Coronary artery (tissue), 2 donors: ENCODE measurements at regions not wholly inside any gene's neighbourhood (a gene's known extent, or its start where the extent isn't known, plus 50 kb on each side); places are given as distances from the start of the nearest gene placed in this dataset.
"Not testable (repeated sequence)": the region's sequence is repeated elsewhere in the genome, so short reads cannot be mapped to it uniquely, and the experiment has no call there.

Experiments used
- DNase-seq: peaks from one replicate; pipeline ENCODE4 v3.0.0-alpha.2; 2017; ENCODE audit warnings: low spot score
- H3K27ac ChIP-seq, 2 donors: fragments of 200-600 bp; sonication (generic); one replicate each; pipeline ENCODE4 v1.5.1; 2016 to 2019
- H3K4me3 ChIP-seq: fragments of 200-600 bp; sonication (generic); 2 replicates; pipeline ENCODE4 v1.5.1; 2016; ENCODE audit warnings: mild to moderate bottlenecking, moderate library complexity
- TF ChIP-seq, protein P1 (sequence below): fragments of 200-600 bp; sonication (generic); IDR thresholded peaks from one replicate; pipeline ENCODE4 v1.5.1; 2019; ENCODE audit warnings: antibody characterized with exemption

DNA sequence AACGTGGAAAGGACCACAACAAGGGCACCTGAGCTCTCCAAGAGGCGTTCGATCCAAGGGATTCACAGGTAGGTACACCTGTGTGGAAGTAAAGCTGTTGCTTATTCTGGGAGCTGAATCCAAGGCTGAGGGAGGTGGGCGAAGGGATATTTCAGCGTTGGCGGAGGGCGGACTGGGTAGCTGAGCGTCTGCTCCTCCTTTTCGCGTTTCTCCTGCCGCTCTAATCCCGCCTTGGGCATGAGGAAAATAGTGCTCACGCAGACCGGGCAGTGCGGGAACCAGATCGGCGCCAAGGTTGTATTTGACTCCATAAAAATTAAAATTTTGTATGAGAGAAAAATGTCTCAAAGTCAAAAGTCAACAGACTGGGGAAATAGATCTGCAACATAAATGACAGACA is 3966.2 kb upstream of the OR11H1 start:
- H3K27ac ChIP-seq, H3K4me3 ChIP-seq, DNase-seq: not testable (repeated sequence)

DNA sequence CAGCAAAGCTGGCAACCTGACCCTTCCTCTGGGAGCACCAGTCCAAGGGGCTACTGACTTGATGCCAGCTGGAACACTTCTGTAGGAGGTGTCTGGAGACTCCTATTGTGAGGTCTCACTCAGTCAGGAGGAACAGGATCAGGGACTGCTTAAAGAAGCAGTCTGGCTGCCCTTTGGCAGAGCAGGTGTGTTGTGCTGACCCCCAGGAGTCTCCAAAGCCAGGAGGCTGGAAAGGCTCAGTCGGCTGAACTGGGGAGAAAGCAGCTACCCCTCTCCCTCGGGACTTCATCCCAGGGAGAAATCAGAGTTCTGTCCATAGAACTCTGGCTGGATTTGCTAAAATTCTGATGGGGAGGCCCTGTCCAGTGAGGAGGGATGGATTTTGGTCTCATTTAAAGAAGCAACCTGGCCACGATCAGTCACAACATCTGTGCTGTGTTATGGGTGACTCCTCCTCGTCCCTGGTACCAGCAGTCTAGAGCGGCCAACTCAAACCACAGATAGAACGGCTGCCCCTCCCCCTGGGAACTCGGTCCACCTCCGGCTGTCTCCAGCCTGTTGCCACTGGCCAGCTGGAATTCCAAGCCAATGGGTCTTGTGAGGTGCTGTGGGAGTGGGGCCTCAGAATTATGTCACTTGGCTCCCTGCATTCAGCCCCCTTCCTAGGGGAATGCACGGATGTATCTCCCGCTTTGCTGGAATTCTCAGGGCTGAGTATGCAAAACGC is 3959.0 kb upstream of the OR11H1 start:
- DNase-seq, H3K4me3 ChIP-seq, H3K27ac ChIP-seq: not testable (repeated sequence)

DNA sequence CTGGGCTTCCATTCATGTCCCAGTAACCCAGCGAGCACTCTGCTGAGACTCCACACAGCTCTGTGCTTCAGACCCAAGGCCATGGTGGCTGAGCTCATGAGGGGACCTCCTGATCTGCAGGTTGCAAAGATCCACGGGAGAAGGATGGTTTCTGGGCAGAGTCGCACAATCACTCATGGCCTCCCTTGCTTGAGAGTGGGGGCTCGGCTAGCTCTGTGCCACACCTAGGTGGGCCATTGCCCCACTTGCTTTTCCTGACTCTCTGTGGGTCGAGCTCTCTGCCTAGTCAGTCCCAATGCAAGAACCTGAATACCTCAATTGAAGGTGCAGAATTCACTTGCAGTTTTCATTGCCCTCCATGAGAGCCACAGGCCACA is 3958.4 kb upstream of the OR11H1 start:
- not testable (repeated sequence) for H3K4me3 ChIP-seq
- peak; percentile 77 for DNase-seq

DNA sequence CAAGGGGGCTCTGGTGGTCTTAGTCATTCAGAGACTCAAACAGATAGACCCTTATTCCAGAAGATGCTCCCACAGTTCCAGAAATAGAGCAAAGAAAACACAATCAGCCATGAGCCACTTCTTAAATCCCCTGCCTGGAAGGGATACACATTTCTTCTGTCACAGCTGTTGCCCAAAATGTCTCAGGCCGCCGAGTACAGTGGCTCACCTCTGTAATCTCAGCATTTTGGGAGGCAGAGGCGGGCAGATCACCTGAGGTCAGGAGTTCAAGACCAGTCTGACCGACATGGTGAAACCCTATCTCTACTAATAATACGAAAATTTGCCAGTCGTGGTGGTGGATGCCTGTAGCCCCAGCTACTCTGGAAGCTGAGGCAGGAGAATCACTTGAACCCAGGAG is 3954.8 kb upstream of the OR11H1 start:
- not testable (repeated sequence) for H3K4me3 ChIP-seq, DNase-seq, H3K27ac ChIP-seq

More for the DNA sequence above, 3958.4 kb upstream of the OR11H1 start:
- not testable (repeated sequence) for H3K27ac ChIP-seq

DNA sequence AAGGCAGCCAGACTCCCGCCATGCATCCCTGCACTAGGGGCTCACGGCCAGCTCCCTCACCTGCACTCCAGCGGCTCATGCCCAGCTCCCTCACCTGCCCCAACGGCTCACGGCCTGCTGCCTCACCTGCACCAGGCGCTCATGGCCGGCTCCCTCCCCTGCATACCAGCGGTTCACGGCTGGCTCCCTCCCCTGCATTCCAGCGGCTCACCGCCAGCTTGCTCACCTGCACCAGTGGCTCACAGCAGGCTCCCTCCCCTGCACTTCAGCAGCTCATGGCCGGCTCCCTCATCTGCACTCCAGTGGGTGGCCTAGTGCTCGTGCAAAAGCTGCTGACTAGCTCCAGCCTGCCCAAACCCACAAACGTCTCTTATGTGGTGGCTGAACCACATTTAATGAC is 3953.8 kb upstream of the OR11H1 start:
- DNase-seq, H3K27ac ChIP-seq, H3K4me3 ChIP-seq: not testable (repeated sequence)

DNA sequence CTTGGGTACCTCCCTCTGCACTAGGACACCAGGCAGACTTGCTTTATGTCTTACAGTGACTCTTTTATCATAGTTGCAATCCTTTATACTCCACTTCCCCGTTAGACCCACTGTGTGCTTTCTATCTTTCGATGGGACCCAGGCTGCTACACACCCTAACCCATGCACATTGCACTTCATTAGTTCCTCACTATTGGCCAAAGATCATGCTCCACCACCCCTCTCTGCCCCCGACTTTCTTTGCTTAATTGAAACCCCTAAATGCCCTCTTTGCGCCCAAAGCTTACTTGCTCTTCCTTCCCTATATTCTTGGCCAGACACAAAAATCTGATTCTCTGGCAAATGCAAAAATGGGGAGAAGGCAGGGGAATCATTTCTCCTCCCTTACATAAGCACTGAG is 3953.3 kb upstream of the OR11H1 start:
- H3K27ac ChIP-seq, H3K4me3 ChIP-seq, DNase-seq: not testable (repeated sequence)

DNA sequence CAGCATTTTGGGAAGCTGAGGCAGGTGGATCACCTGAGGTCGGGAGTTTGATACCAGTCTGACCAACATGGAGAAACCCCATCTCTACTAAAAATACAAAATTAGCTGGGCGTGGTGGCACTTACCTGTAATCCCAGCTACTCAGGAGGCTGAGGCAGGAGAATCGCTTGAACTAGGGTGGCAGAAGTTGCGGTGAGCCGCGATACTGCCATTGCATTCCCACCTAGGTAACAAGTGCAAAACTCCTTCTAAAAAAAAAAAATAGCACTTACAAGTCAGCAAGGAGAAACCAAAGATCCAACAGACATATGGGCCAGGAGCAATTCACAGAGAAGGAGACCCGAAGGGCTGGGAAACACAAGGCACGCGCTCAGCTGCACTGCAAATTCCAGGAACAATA is 3951.3 kb upstream of the OR11H1 start:
- not testable (repeated sequence) for H3K27ac ChIP-seq, DNase-seq, H3K4me3 ChIP-seq

DNA sequence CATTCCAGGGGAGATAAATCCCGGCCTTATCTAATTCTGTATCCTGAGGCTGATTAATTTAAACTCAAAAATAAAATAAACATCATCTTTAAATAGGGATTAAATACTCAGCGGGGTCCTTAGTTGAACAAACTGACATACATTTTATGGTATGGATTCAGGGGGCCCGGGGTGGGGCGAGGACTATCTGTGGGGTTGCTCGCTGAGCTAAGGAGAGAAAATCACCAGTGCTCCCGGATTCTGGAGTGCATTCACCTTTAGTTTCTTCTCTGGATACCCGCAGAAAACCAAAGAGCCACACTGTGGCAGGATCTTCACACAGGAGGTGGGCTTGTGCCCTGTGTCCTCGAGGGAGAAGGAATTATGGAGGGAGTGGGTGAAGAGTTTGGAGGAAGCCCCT is 3949.9 kb upstream of the OR11H1 start:
- H3K4me3 ChIP-seq, DNase-seq, H3K27ac ChIP-seq: not testable (repeated sequence)

DNA sequence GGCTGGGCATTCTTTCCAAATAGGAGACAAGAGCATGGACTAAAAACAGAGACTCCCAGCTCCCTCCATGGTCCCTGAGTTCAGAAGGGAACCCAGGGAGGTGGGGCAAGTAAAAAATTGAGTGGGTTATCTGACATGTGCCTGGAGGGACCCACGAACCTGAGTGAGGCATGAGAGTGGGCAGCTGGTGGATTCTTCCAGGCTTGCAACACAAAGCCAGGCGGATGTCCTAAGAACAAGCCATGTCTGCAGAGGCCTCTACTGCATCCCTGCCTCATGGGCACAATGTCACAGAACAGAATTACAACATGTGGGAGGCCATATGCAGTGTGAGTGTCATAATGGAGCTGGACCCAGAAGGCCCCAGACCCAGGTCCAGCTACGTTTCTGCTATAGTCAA is 3949.4 kb upstream of the OR11H1 start:
- DNase-seq, H3K4me3 ChIP-seq, H3K27ac ChIP-seq: not testable (repeated sequence)

DNA sequence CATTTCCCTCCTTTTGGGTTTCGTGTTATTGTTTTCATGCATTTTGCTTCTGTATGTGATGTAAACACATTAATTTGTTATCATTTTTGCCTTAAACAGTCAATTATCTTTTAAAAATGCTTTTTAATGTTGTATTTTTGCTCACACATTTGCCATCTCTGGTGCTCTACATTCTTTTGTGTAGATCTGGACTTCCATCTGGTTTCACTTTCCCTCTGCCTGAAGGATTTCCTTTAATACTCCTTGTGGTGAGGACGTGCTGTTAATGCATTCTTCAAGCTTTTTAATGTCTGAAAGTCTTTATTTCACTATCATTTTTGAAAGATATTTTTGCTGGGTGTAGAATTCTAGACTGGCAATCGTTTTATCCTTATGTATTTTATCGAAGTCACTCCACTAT is 3945.9 kb upstream of the OR11H1 start:
- not testable (repeated sequence) for H3K27ac ChIP-seq, H3K4me3 ChIP-seq, DNase-seq

DNA sequence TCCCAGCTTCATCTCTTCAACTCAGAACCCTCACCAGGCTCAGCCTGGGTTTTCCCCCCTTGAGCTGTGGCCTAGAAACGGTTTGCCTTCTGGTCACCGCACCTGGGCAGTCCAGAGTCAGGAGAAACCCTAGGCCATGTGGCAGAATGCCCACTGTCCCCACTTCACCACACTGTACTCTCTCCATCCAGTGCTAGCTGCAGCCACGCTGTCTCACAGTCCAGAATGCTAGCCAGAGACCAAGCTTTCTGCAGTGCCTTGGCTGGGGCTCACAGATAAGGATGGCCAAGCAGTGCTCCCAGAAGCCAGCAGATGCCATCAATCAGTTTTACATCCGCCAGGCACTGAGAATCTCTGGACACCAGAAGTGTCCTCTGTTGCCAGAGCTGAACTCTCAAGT is 3943.8 kb upstream of the OR11H1 start:
- H3K4me3 ChIP-seq, H3K27ac ChIP-seq, DNase-seq: not testable (repeated sequence)

DNA sequence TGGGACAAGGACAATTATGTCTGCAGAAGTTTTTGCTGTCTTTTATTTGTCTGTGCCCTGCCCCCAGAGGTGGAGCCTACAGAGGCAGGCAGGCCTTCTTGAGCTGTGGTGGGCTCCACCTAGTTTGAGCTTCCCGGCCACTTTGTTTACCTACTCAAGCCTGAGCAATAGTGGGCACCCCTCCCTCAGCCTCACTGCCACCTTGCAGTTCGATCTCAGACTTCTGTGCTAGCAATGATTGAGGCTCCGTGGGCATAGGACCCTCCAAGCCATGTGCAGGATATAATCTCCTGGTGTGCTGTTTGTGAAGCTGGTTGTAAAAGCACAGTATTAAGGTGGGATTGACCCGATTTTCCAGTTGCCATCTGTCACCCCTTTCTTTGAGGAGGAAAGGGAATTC is 3933.4 kb upstream of the OR11H1 start:
- DNase-seq: not testable (repeated sequence)

DNA sequence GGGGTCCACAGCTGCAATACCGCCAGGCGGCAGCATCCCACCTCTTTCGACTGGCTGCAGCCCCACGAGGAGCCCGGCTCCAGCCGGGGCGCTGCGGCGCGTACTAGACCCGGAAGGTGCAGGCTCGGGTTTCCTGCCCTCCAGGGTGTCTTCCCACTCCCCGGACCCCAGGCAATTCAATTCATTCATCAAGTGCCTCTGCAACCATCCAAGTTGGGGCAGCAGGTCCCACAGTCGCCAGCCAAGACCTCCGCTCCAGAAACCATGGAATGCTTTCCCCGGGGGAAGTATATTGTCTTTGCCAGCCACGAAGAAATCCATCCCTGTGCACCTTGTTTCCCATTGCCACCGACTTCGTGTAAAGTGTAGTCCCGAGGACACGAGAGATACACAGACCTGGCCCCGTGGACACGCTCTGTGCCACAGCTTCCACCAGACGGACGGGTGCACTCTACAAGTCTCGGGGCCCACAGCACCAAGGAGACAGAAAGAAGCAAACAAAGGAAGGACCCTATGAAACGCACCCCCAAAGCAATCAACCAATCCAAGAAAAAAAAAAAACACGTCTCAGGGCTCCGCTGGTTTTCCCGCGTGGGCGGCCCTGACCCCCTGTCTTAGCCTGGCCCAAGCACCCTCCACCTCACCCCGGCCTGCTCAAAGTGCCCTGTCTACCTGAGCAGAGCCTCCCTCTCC is 3930.2 kb upstream of the OR11H1 start:
- not testable (repeated sequence) for H3K4me3 ChIP-seq, H3K27ac ChIP-seq, DNase-seq

More for the DNA sequence above, 3933.4 kb upstream of the OR11H1 start:
- H3K4me3 ChIP-seq, H3K27ac ChIP-seq: not testable (repeated sequence)

DNA sequence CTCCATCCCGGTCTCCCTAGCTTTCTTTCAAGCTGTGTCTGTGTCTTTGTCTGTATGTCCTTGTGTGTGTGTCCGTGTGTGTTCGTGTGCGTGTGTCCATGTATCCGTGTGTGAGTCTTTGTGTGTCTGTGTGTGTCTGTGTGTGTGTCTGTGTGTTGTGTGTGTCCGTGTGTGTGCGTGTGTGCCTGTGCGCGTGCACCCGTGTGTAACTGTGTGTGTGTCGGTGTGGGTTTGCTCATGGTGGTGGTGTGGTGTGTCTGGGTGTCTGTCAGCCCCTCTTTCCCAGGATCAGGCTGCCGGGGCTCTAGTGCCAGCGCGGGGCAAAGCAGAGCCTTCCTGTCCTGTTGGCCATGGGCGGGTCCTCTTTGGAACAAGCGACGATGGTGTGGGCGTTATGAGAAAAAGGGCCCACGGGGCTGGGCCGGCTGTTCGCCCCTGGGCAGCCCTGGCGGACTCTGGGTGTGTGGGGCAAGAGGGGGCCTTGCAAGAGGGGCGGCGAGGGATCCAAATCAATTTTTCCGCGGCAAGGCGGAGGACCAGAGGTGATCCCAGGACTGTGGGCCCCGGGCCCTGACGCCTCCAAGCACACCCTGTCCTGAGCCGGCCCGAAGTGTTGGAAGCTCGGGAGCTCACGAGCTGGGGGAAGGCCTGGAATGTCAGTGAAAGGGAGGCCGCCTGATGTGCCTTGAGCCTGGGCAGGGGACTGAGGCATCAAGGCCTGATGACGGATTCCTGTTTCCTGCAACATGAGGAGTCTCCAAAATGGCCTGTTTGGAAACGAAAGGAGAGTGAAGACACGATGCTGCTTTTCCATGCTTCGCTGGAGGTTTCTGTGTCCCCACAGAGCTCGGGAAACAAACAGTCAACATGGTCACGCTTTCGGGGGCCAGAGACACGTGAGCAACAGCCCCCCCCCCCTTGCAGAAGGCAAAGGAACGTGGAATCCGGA is 3929.2 kb upstream of the OR11H1 start:
- Histone ChIP-seq H3K27ac (no peak overlapping the region), H3K4me3 (no peak overlapping the region)
- TF ChIP-seq, protein P1, sequence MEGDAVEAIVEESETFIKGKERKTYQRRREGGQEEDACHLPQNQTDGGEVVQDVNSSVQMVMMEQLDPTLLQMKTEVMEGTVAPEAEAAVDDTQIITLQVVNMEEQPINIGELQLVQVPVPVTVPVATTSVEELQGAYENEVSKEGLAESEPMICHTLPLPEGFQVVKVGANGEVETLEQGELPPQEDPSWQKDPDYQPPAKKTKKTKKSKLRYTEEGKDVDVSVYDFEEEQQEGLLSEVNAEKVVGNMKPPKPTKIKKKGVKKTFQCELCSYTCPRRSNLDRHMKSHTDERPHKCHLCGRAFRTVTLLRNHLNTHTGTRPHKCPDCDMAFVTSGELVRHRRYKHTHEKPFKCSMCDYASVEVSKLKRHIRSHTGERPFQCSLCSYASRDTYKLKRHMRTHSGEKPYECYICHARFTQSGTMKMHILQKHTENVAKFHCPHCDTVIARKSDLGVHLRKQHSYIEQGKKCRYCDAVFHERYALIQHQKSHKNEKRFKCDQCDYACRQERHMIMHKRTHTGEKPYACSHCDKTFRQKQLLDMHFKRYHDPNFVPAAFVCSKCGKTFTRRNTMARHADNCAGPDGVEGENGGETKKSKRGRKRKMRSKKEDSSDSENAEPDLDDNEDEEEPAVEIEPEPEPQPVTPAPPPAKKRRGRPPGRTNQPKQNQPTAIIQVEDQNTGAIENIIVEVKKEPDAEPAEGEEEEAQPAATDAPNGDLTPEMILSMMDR: no peak
- DNase-seq: no peak

DNA sequence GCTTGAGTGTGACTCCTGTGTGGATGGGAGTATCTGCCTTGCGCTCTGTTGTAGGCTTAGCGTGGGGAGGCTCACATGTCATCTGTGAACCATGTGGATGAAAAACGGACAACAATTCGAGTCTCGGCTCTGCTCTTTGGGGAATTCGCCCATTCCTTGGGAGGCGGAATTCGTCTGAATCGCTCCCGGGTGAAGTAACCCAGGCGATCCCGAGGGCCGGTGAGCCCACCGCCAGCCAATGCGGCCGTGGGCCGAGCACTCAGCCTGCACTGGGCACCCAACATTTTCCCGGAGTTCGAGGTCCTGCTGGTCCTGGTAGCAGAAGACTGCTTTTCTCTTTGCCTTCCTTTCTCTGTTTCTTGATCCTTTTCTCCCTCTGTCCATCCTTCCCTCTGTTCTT is 3928.5 kb upstream of the OR11H1 start:
- not testable (repeated sequence) for H3K4me3 ChIP-seq, H3K27ac ChIP-seq, DNase-seq

DNA sequence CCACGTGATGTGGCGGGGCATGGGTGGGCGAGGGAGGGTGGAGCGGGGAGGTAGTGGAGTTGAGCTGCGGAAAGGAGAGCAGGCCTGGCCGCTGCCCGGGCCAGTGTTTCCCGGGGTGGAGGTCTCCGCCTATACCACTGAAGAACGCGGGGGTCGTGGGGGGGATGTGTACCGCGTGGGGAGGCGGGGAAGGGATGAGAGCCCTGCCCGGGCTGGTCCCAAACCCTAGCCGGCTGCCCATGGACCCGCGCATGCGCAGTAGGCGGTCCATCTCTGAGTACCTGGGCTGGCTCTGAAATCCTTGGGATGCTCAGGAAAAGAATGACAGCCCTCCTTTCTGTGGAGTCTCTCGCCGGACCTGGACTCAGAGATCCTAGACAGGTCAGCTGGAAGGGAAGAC is 3927.8 kb upstream of the OR11H1 start:
- DNase-seq, H3K4me3 ChIP-seq: not testable (repeated sequence)

DNA sequence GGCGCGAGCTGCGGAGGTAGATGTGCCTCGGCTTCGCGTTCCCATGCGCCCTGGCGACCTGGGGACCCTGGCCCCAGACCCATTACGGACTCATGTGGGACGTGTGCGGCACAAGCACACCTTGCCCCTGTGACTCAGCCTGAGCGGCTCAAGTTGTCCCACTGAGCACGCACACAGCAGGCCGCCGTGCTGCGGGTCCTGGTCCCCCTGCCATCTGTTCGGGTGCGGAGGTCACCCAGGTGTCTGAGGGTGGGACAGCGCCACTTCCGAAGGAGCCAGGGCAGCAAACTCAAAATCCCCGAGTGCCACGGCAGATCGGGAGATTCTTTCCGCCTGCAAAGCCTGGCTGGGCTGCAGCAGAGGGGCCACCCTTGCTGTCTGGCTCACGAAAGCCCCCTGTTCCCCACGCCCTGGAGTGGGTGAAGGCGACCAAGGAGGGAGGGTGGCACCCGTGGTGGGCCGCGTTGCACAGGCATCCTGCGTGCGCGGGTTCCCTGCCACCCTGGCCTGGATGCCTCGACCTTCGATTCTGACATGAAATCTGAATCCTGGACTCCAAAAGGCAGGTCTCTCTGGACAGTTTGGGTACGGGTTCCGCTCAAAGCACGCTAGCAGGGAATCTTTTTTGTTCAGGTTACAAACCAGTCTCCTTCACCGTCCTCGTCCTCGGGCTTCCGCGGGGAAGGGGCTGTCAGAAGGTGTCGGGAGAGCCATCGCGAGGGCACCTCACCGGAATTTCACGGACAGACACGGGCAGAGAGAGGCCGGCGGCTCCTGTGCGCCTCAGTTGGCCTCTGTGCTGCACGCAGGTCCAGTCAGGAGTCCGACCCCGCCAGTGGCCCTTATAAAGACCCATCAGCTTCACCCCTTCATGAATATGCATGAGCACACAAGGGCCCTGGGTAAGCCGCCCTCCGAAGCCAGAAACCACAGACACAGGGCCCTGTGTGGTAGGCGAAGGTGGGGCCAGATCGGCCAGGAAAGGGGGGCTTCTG is 3926.8 kb upstream of the OR11H1 start:
- DNase-seq, H3K27ac ChIP-seq, H3K4me3 ChIP-seq: not testable (repeated sequence)

More for the DNA sequence above, 3927.8 kb upstream of the OR11H1 start:
- H3K27ac ChIP-seq: not testable (repeated sequence)
